Lower leg skin (tissue), 3 donors: ENCODE measurements at regions not wholly inside any gene's neighbourhood (a gene's known extent, or its start where the extent isn't known, plus 50 kb on each side); places are given as distances from the start of the nearest gene placed in this dataset.

ENCODE experiments used
- CTCF ChIP-seq, 3 donors: fragments of 450-650 bp; IDR thresholded peaks; one replicate each; pipeline ENCODE4 v1.5.1; 2016; ENCODE audit warnings: antibody characterized with exemption in 3 of 3, mild to moderate bottlenecking in 3 of 3, moderate library complexity in 2 of 3
- POLR2A ChIP-seq, 2 donors: fragments of 450-650 bp; IDR thresholded peaks; one replicate each; pipeline ENCODE4 v1.6.1; 2016 to 2017; ENCODE audit warnings: antibody characterized with exemption in 2 of 2, mild to moderate bottlenecking in 1 of 2, moderate library complexity in 1 of 2

GRCh38 chr6:54048782-54049181 lies 62.5 kb upstream of the MLIP start:
- TF ChIP-seq CTCF (IDR thresholded peaks at IDR 0.05), result no peak
- TF ChIP-seq POLR2A (IDR thresholded peaks at IDR 0.05), result no peak
